Fibroblast of lung (primary cell): ENCODE measurements at regions not wholly inside any gene's neighbourhood (a gene's known extent, or its start where the extent isn't known, plus 50 kb on each side); places are given as distances from the start of the nearest gene placed in this dataset.

ENCODE experiments used
- DNase-seq, 2 donors: peaks; one replicate each; pipeline versions ENCODE4 v3.0.0 to v3.0.0-alpha.2; 2010; ENCODE audit warnings: low read depth in 2 of 2
- H2AFZ ChIP-seq: 2 replicates; pipeline ENCODE4 v1.5.1; 2012; ENCODE audit warnings: low read length, control low read depth, inconsistent platforms
- H3K27ac ChIP-seq: 2 replicates; pipeline ENCODE4 v1.5.1; 2011; ENCODE audit warnings: low read length, control low read depth; ENCODE audit not compliant: insufficient read depth
- H3K27me3 ChIP-seq: 2 replicates; pipeline ENCODE4 v1.5.1; 2011; ENCODE audit warnings: mild to moderate bottlenecking, low read length; ENCODE audit not compliant: control insufficient read depth, insufficient read depth
- H3K36me3 ChIP-seq: 2 replicates; pipeline ENCODE4 v1.5.1; 2011; ENCODE audit warnings: low read length; ENCODE audit not compliant: control insufficient read depth, insufficient read depth
- H3K4me1 ChIP-seq: 2 replicates; pipeline ENCODE4 v1.5.1; 2011; ENCODE audit warnings: low read length; ENCODE audit not compliant: control insufficient read depth, insufficient read depth; ENCODE audit errors: extremely low read depth
- H3K4me2 ChIP-seq: 2 replicates; pipeline ENCODE4 v1.5.1; 2011; ENCODE audit warnings: low read length, control low read depth; ENCODE audit not compliant: insufficient read depth; ENCODE audit errors: extremely low read depth
- H3K4me3 ChIP-seq, 4 experiments: fragments of 200-600 bp in 1 of 4; sonication (generic) in 1 of 4; replicated peaks in 1 of 4; 2 replicates each; pipeline ENCODE4 v1.5.1; 2011 to 2016; ENCODE audit warnings: low read length in 4 of 4, low read depth in 3 of 4, mild to moderate bottlenecking in 3 of 4, control low read depth in 2 of 4, inconsistent platforms in 1 of 4, mixed read lengths in 1 of 4; ENCODE audit not compliant: insufficient read depth in 1 of 4; ENCODE audit errors: control extremely low read depth in 1 of 4
- H3K79me2 ChIP-seq: 2 replicates; pipeline ENCODE4 v1.5.1; 2012; ENCODE audit warnings: mild to moderate bottlenecking, low read length, inconsistent platforms; ENCODE audit not compliant: control insufficient read depth, insufficient read depth
- H3K9ac ChIP-seq: 2 replicates; pipeline ENCODE4 v1.5.1; 2011; ENCODE audit warnings: mild to moderate bottlenecking, low read length, control low read depth; ENCODE audit not compliant: insufficient read depth
- H3K9me3 ChIP-seq: 2 replicates; pipeline ENCODE4 v1.5.1; 2012; ENCODE audit warnings: low read depth, low read length; ENCODE audit not compliant: control insufficient read depth, insufficient read depth
- H4K20me1 ChIP-seq: 2 replicates; pipeline ENCODE4 v1.5.1; 2011; ENCODE audit warnings: low read length; ENCODE audit not compliant: control insufficient read depth, insufficient read depth; ENCODE audit errors: extremely low read depth
- CTCF ChIP-seq, 2 donors: IDR thresholded peaks in 1 of 2; conservative IDR thresholded peaks in 1 of 2; 1 replicate in 1 of 2; 2 replicates in 1 of 2; pipeline ENCODE4 v1.5.1; 2011 to 2012; ENCODE audit warnings: low read length in 2 of 2, control low read depth in 1 of 2, inconsistent platforms in 1 of 2, low read depth in 1 of 2, mild to moderate bottlenecking in 1 of 2
- EZH2 ChIP-seq: IDR thresholded peaks from 2 replicates; pipeline ENCODE4 v1.5.1; 2012; ENCODE audit warnings: low read length, control low read depth, mild to moderate bottlenecking; ENCODE audit errors: missing control alignments

GRCh38 chr7:115701141-115701540, 329.4 kb downstream of the TFEC start:
- H3K27ac ChIP-seq = no peak overlapping the region
- H3K9ac ChIP-seq = no peak overlapping the region
- H3K9me3 ChIP-seq = no peaks in the 10 kb centered on the region
- H3K79me2 ChIP-seq = no peaks in the 10 kb centered on the region
- no peaks in the 10 kb centered on the region for H3K4me1 ChIP-seq
- H4K20me1 ChIP-seq = no peaks in the 10 kb centered on the region
- TF ChIP-seq CTCF (conservative IDR thresholded peaks at IDR 0.05 in 1 of 2, IDR thresholded peaks at IDR 0.05 in 1 of 2; ENCODE audit: low read depth in 1 of 2, low read length in 2 of 2) (no peak), EZH2 (no peak)
- H3K4me3 ChIP-seq = no peak overlapping the region
- DNase-seq = no peak
- H3K36me3 ChIP-seq = no peaks in the 10 kb centered on the region
- H2AFZ ChIP-seq = no peak overlapping the region
- no peak overlapping the region for H3K4me2 ChIP-seq
- H3K27me3 ChIP-seq = no peaks in the 10 kb centered on the region

- no peaks in the 10 kb centered on the region for H4K20me1 ChIP-seq
- H3K9me3 ChIP-seq = no peaks in the 10 kb centered on the region
- no peaks in the 10 kb centered on the region for H3K4me1 ChIP-seq
- H3K9ac ChIP-seq = no peak overlapping the region
- TF ChIP-seq EZH2 = no peak
- no peak for TF ChIP-seq CTCF (conservative IDR thresholded peaks at IDR 0.05 in 1 of 2, IDR thresholded peaks at IDR 0.05 in 1 of 2; ENCODE audit: low read depth in 1 of 2, low read length in 2 of 2)
- H3K4me2 ChIP-seq = no peak overlapping the region
- H3K27me3 ChIP-seq = no peaks in the 10 kb centered on the region
- no peak overlapping the region for H2AFZ ChIP-seq
- no peak overlapping the region for H3K27ac ChIP-seq
- H3K4me3 ChIP-seq = no peak overlapping the region
- DNase-seq = no peak
- no peaks in the 10 kb centered on the region for H3K36me3 ChIP-seq
- H3K79me2 ChIP-seq = no peaks in the 10 kb centered on the region
Measured at GRCh38 chr7:115694424-115694823, 336.1 kb downstream of the TFEC start.

GRCh38 chr7:115693779-115694178, 336.8 kb downstream of the TFEC start:
- Histone ChIP-seq H3K27me3 (no peaks in the 10 kb centered on the region), H4K20me1 (no peaks in the 10 kb centered on the region), H3K27ac (no peak overlapping the region), H3K9ac (no peak overlapping the region), H3K36me3 (no peaks in the 10 kb centered on the region), H3K9me3 (no peaks in the 10 kb centered on the region), H3K4me3 (no peak overlapping the region), H3K4me1 (no peaks in the 10 kb centered on the region), H3K79me2 (no peaks in the 10 kb centered on the region), H3K4me2 (no peak overlapping the region), H2AFZ (no peak overlapping the region)
- TF ChIP-seq CTCF (conservative IDR thresholded peaks at IDR 0.05 in 1 of 2, IDR thresholded peaks at IDR 0.05 in 1 of 2; ENCODE audit: low read depth in 1 of 2, low read length in 2 of 2) = no peak
- no peak for TF ChIP-seq EZH2
- DNase-seq = no peak
